H9 (cell line): ENCODE measurements at regions not wholly inside any gene's neighbourhood (a gene's known extent, or its start where the extent isn't known, plus 50 kb on each side); places are given as distances from the start of the nearest gene placed in this dataset.

Experiments used
- DNase-seq: peaks from one replicate; pipeline ENCODE4 v3.0.0-alpha.2; 2017
- H2AFZ ChIP-seq: one replicate; pipeline ENCODE4 v1.6.1; 2013; ENCODE audit warnings: mild to moderate bottlenecking, low read length, control low read depth, moderate library complexity
- H2AK5ac ChIP-seq: 2 replicates; pipeline ENCODE4 v1.6.1; 2013; ENCODE audit warnings: low read length, control low read depth, mixed read lengths; ENCODE audit not compliant: insufficient read length
- H2BK120ac ChIP-seq: one replicate; pipeline ENCODE4 v1.6.1; 2013; ENCODE audit warnings: low read depth, mild to moderate bottlenecking, low read length, control low read depth, inconsistent platforms; ENCODE audit not compliant: poor library complexity, severe bottlenecking
- H2BK12ac ChIP-seq: 2 replicates; pipeline ENCODE4 v1.6.1; 2013; ENCODE audit warnings: low read length, control low read depth, mixed read lengths, low read depth; ENCODE audit not compliant: insufficient read length
- H2BK15ac ChIP-seq: 2 replicates; pipeline ENCODE4 v1.6.1; 2013; ENCODE audit warnings: low read depth, low read length, control low read depth
- H2BK20ac ChIP-seq: one replicate; pipeline ENCODE4 v1.6.1; 2013; ENCODE audit warnings: low read depth, mild to moderate bottlenecking, low read length, control low read depth, inconsistent platforms; ENCODE audit not compliant: poor library complexity, severe bottlenecking
- H2BK5ac ChIP-seq: 2 replicates; pipeline ENCODE4 v1.6.1; 2013; ENCODE audit warnings: low read length, control low read depth, mixed read lengths; ENCODE audit not compliant: insufficient read length
- H3K14ac ChIP-seq: 2 replicates; pipeline ENCODE4 v1.6.1; 2013; ENCODE audit warnings: low read length, control low read depth; ENCODE audit not compliant: insufficient read depth
- H3K18ac ChIP-seq: 2 replicates; pipeline ENCODE4 v1.6.1; 2013; ENCODE audit warnings: low read depth, mild to moderate bottlenecking, mixed read lengths, low read length, control low read depth; ENCODE audit not compliant: insufficient read length
- H3K23ac ChIP-seq: 2 replicates; pipeline ENCODE4 v1.6.1; 2013; ENCODE audit warnings: low read length, control low read depth, mixed read lengths, low read depth; ENCODE audit not compliant: insufficient read length
- H3K23me2 ChIP-seq: 2 replicates; pipeline ENCODE4 v1.6.1; 2013; ENCODE audit warnings: low read depth, mild to moderate bottlenecking, mixed read lengths, low read length, control low read depth; ENCODE audit not compliant: insufficient read length, poor library complexity, severe bottlenecking
- H3K27ac ChIP-seq: 2 replicates; pipeline ENCODE4 v1.5.1; 2013; ENCODE audit warnings: low read length, control low read depth, mixed read lengths, low read depth; ENCODE audit not compliant: insufficient read length
- H3K27me3 ChIP-seq: 2 replicates; pipeline ENCODE4 v1.6.1; 2013; ENCODE audit warnings: low read length, control low read depth, inconsistent platforms; ENCODE audit not compliant: insufficient read depth
- H3K4ac ChIP-seq: 2 replicates; pipeline ENCODE4 v1.6.1; 2013; ENCODE audit warnings: low read depth, mild to moderate bottlenecking, control low read depth, inconsistent platforms, low read length, moderate library complexity
- H3K4me1 ChIP-seq: 2 replicates; pipeline ENCODE4 v1.6.1; 2013; ENCODE audit warnings: low read length, control low read depth, inconsistent platforms; ENCODE audit not compliant: insufficient read depth
- H3K4me2 ChIP-seq: 2 replicates; pipeline ENCODE4 v1.6.1; 2013; ENCODE audit warnings: low read length, control low read depth, mixed read lengths; ENCODE audit not compliant: insufficient read length, insufficient read depth
- H3K56ac ChIP-seq: 2 replicates; pipeline ENCODE4 v1.6.1; 2013; ENCODE audit warnings: low read depth, mild to moderate bottlenecking, mixed read lengths, low read length, control low read depth; ENCODE audit not compliant: insufficient read length
- H3K79me1 ChIP-seq: 2 replicates; pipeline ENCODE4 v1.6.1; 2013; ENCODE audit warnings: low read depth, mild to moderate bottlenecking, moderate library complexity, low read length, control low read depth, inconsistent platforms; ENCODE audit not compliant: insufficient read depth, poor library complexity, severe bottlenecking
- H3K79me2 ChIP-seq: 2 replicates; pipeline ENCODE4 v1.6.1; 2013; ENCODE audit warnings: low read length, control low read depth, inconsistent platforms; ENCODE audit not compliant: insufficient read depth
- H3K9ac ChIP-seq: 2 replicates; pipeline ENCODE4 v1.6.1; 2013; ENCODE audit warnings: low read length, control low read depth, mixed read lengths; ENCODE audit not compliant: insufficient read length; ENCODE audit errors: extremely low read depth
- H3K9me3 ChIP-seq: one replicate; pipeline ENCODE4 v1.6.1; 2013; ENCODE audit warnings: low read depth, low read length, inconsistent platforms; ENCODE audit not compliant: control insufficient read depth
- H3T11ph ChIP-seq: one replicate; pipeline ENCODE4 v1.6.1; 2013; ENCODE audit warnings: mild to moderate bottlenecking, low read length, control low read depth, inconsistent platforms
- H4K20me1 ChIP-seq: one replicate; pipeline ENCODE4 v1.6.1; 2013; ENCODE audit not compliant: control insufficient read depth, insufficient read length, insufficient read depth
- H4K5ac ChIP-seq: 2 replicates; pipeline ENCODE4 v1.6.1; 2013; ENCODE audit warnings: low read depth, mild to moderate bottlenecking, mixed read lengths, low read length, control low read depth; ENCODE audit not compliant: insufficient read length
- H4K8ac ChIP-seq: replicated peaks from 2 replicates; pipeline ENCODE4 v1.6.1; 2013; ENCODE audit warnings: low read length, control low read depth, mixed read lengths, low read depth; ENCODE audit not compliant: insufficient read length
- H4K91ac ChIP-seq: 2 replicates; pipeline ENCODE4 v1.6.1; 2013; ENCODE audit warnings: low read depth, mild to moderate bottlenecking, moderate library complexity, mixed read lengths, low read length, control low read depth; ENCODE audit not compliant: insufficient read length
- H3K27ac Mint-ChIP-seq, 3 experiments: 2 replicates in 2 of 3; 3 replicates in 1 of 3; pipeline ENCODE4 v1.8.0; 2020 to 2021; ENCODE audit warnings: mixed read lengths in 3 of 3, mild to moderate bottlenecking in 1 of 3, moderate library complexity in 1 of 3
- H3K27me3 Mint-ChIP-seq: 2 replicates; pipeline ENCODE4 v1.8.0; 2021; ENCODE audit warnings: low read depth, mild to moderate bottlenecking, moderate library complexity, mixed read lengths
- H3K36me3 Mint-ChIP-seq, 3 experiments: 2 replicates in 2 of 3; 3 replicates in 1 of 3; pipeline ENCODE4 v1.8.0; 2020 to 2021; ENCODE audit warnings: low read depth in 3 of 3, mixed read lengths in 3 of 3; ENCODE audit not compliant: insufficient read depth in 1 of 3
- H3K4me1 Mint-ChIP-seq, 2 experiments: 2 replicates each; pipeline ENCODE4 v1.8.0; 2020; ENCODE audit warnings: mixed read lengths in 2 of 2
- H3K4me3 Mint-ChIP-seq, 2 experiments: 2 replicates in 1 of 2; 3 replicates in 1 of 2; pipeline ENCODE4 v1.8.0; 2020 to 2021; ENCODE audit warnings: mild to moderate bottlenecking in 2 of 2, mixed read lengths in 2 of 2, moderate library complexity in 1 of 2
- H3K9me3 Mint-ChIP-seq, 2 experiments: 2 replicates in 1 of 2; 3 replicates in 1 of 2; pipeline ENCODE4 v1.8.0; 2020; ENCODE audit warnings: mild to moderate bottlenecking in 2 of 2, mixed read lengths in 2 of 2, moderate library complexity in 1 of 2
- WGBS: extraction: QIAGEN DNeasy Blood & Tissue Kit; methylation state at CpG from one replicate; pipeline ENCODE4 v1.1.7; 2013; ENCODE audit warnings: missing lambda C conversion rate, low lambda C conversion rate, mixed read lengths; ENCODE audit not compliant: insufficient read length; ENCODE audit errors: extremely low coverage; 5-methylcytosine and 5-hydroxymethylcytosine counted together
- TF ChIP-seq, protein P1 (sequence below): fragments of 200-600 bp; sonication (generic); conservative IDR thresholded peaks from 3 replicates; pipeline ENCODE4 v1.8.0; 2021; ENCODE audit warnings: antibody characterized with exemption, mild to moderate bottlenecking

GRCh38 chr5:112660359-112660758 lies 77.3 kb upstream of the APC start:
- no peak overlapping the region for H4K8ac ChIP-seq
- H3K27me3 ChIP-seq, result no peaks in the 10 kb centered on the region
- H3K23ac ChIP-seq, result no peak overlapping the region
- no peak overlapping the region for H3K27ac Mint-ChIP-seq
- DNase-seq, result no peak
- WGBS, result no CpG with 5 or more reads among the region's 1 CpG
- H3K27me3 Mint-ChIP-seq, result no peaks in the 10 kb centered on the region
- no peaks in the 10 kb centered on the region for H3K23me2 ChIP-seq
- H2BK120ac ChIP-seq, result no peak overlapping the region
- no peak overlapping the region for H3K56ac ChIP-seq
- H4K5ac ChIP-seq, result no peak overlapping the region
- no peak overlapping the region for H3T11ph ChIP-seq
- H3K18ac ChIP-seq, result no peak overlapping the region
- H2AFZ ChIP-seq, result no peak overlapping the region
- no peak overlapping the region for H2BK5ac ChIP-seq
- no peak overlapping the region for H2BK20ac ChIP-seq
- no peaks in the 10 kb centered on the region for H3K79me2 ChIP-seq
- no peak overlapping the region for H2BK12ac ChIP-seq
- H3K4me3 Mint-ChIP-seq, result no peak overlapping the region
- H3K4ac ChIP-seq, result no peak overlapping the region
- no peak overlapping the region for H2AK5ac ChIP-seq
- no peak overlapping the region for H4K91ac ChIP-seq
- TF ChIP-seq, protein P1, sequence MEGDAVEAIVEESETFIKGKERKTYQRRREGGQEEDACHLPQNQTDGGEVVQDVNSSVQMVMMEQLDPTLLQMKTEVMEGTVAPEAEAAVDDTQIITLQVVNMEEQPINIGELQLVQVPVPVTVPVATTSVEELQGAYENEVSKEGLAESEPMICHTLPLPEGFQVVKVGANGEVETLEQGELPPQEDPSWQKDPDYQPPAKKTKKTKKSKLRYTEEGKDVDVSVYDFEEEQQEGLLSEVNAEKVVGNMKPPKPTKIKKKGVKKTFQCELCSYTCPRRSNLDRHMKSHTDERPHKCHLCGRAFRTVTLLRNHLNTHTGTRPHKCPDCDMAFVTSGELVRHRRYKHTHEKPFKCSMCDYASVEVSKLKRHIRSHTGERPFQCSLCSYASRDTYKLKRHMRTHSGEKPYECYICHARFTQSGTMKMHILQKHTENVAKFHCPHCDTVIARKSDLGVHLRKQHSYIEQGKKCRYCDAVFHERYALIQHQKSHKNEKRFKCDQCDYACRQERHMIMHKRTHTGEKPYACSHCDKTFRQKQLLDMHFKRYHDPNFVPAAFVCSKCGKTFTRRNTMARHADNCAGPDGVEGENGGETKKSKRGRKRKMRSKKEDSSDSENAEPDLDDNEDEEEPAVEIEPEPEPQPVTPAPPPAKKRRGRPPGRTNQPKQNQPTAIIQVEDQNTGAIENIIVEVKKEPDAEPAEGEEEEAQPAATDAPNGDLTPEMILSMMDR, result no peak
- H3K27ac ChIP-seq, result no peak overlapping the region
- no peak overlapping the region for H3K9ac ChIP-seq
- H2BK15ac ChIP-seq, result no peak overlapping the region
- no peaks in the 10 kb centered on the region for H3K79me1 ChIP-seq
- H3K9me3 ChIP-seq, result no peaks in the 10 kb centered on the region
- H4K20me1 ChIP-seq, result no peaks in the 10 kb centered on the region
- H3K14ac ChIP-seq, result no peak overlapping the region
- no peaks in the 10 kb centered on the region for H3K4me1 Mint-ChIP-seq
- H3K4me2 ChIP-seq, result no peak overlapping the region
- H3K36me3 Mint-ChIP-seq, result no peaks in the 10 kb centered on the region; a peak in 2 of 7 replicates
- no peaks in the 10 kb centered on the region for H3K4me1 ChIP-seq
- H3K9me3 Mint-ChIP-seq, result peaks cover 0 to 6% of the 10 kb centered on the region in 2 experiments; a peak in 1 of 5 replicates
